Neural cell (in vitro differentiated cells): ENCODE measurements at regions not wholly inside any gene's neighbourhood (a gene's known extent, or its start where the extent isn't known, plus 50 kb on each side); places are given as distances from the start of the nearest gene placed in this dataset.

ENCODE experiments used
- H2AFZ ChIP-seq: fragments of 200-600, 300-800 bp; sonication (generic), shearing (Covaris generic); 2 replicates; pipeline ENCODE4 v1.6.0; 2014; ENCODE audit warnings: low read depth, mild to moderate bottlenecking, antibody characterized with exemption, low read length, moderate library complexity
- H3F3A ChIP-seq: fragments of 200-600 bp; shearing (Covaris generic); 2 replicates; pipeline ENCODE4 v1.6.1; 2016; ENCODE audit warnings: mild to moderate bottlenecking, moderate library complexity, mixed read lengths, antibody characterized with exemption, low read length; ENCODE audit not compliant: insufficient read depth, poor library complexity, severe bottlenecking
- H3K27ac ChIP-seq: fragments of 200-600, 300-800 bp; sonication (generic), shearing (Covaris generic); 2 replicates; pipeline ENCODE4 v1.5.1; 2014; ENCODE audit warnings: mild to moderate bottlenecking, low read length, moderate library complexity
- H3K27me3 ChIP-seq: fragments of 300-800, 200-600 bp; sonication (generic), shearing (Covaris generic); 2 replicates; pipeline ENCODE4 v1.6.0; 2014; ENCODE audit warnings: mild to moderate bottlenecking, low read depth, low read length, moderate library complexity; ENCODE audit not compliant: insufficient read depth
- H3K36me3 ChIP-seq: fragments of 300-800, 200-600 bp; sonication (generic), shearing (Covaris generic); 2 replicates; pipeline ENCODE4 v1.5.1; 2014; ENCODE audit warnings: mild to moderate bottlenecking, antibody characterized with exemption, low read length, moderate library complexity; ENCODE audit not compliant: insufficient read depth
- H3K4me2 ChIP-seq: fragments of 300-800, 200-600 bp; sonication (generic), shearing (Covaris generic); 2 replicates; pipeline ENCODE4 v1.6.0; 2014; ENCODE audit warnings: mild to moderate bottlenecking, low read length
- H3K4me3 ChIP-seq: fragments of 300-800, 200-600 bp; sonication (generic), shearing (Covaris generic); 2 replicates; pipeline ENCODE4 v1.5.1; 2014; ENCODE audit warnings: mild to moderate bottlenecking, low read length, moderate library complexity
- H3K79me2 ChIP-seq: fragments of 200-600 bp; shearing (Covaris generic); replicated peaks from 2 replicates; pipeline ENCODE4 v1.6.0; 2014; ENCODE audit warnings: mild to moderate bottlenecking, low read length, moderate library complexity; ENCODE audit not compliant: insufficient read depth
- H3K9ac ChIP-seq: fragments of 300-800, 200-600 bp; sonication (generic), shearing (Covaris generic); 2 replicates; pipeline ENCODE4 v1.6.1; 2016; ENCODE audit warnings: mild to moderate bottlenecking, low read length, mixed read lengths
- H3K9me2 ChIP-seq: fragments of 200-600 bp; shearing (Covaris generic); 2 replicates; pipeline ENCODE4 v1.6.1; 2016; ENCODE audit warnings: mild to moderate bottlenecking, low read length, mixed read lengths; ENCODE audit not compliant: insufficient read depth
- H3K9me3 ChIP-seq: fragments of 200-600, 300-800 bp; sonication (generic), shearing (Covaris generic); 2 replicates; pipeline ENCODE4 v1.6.1; 2016; ENCODE audit warnings: mild to moderate bottlenecking, mixed run types, low read length, moderate library complexity, mixed read lengths
- H4K20me1 ChIP-seq: fragments of 200-600 bp; shearing (Covaris generic); 2 replicates; pipeline ENCODE4 v1.6.1; 2016; ENCODE audit warnings: mild to moderate bottlenecking, mixed run types; ENCODE audit not compliant: insufficient read depth
- EP300 ChIP-seq: fragments of 450-650 bp; conservative IDR thresholded peaks from 2 replicates; pipeline ENCODE4 v1.6.1; 2014; ENCODE audit warnings: antibody characterized with exemption, mild to moderate bottlenecking, moderate library complexity; ENCODE audit not compliant: poor library complexity, severe bottlenecking
- EZH2 ChIP-seq: fragments of 200-600, 300-800 bp; shearing (Covaris generic), sonication (generic); IDR thresholded peaks from 2 replicates; pipeline ENCODE4 v1.6.1; 2014; ENCODE audit warnings: antibody characterized with exemption, low read length, borderline replicate concordance, mild to moderate bottlenecking; ENCODE audit not compliant: insufficient read depth, poor library complexity, severe bottlenecking
- MXI1 ChIP-seq: fragments of 450-650 bp; conservative IDR thresholded peaks from 2 replicates; pipeline ENCODE4 v1.6.1; 2014; ENCODE audit warnings: antibody characterized with exemption, mild to moderate bottlenecking; ENCODE audit not compliant: poor library complexity, severe bottlenecking
- POLR2AphosphoS5 ChIP-seq: IDR thresholded peaks from 2 replicates; pipeline ENCODE4 v1.6.1; 2012
- RAD21 ChIP-seq: fragments of 450-650 bp; conservative IDR thresholded peaks from 2 replicates; pipeline ENCODE4 v1.6.1; 2014; ENCODE audit warnings: antibody characterized with exemption, mild to moderate bottlenecking, moderate library complexity
- SMC3 ChIP-seq: fragments of 450-650 bp; conservative IDR thresholded peaks from 2 replicates; pipeline ENCODE4 v1.6.1; 2014; ENCODE audit warnings: antibody characterized with exemption, mild to moderate bottlenecking, moderate library complexity; ENCODE audit not compliant: poor library complexity
- TAF1 ChIP-seq: IDR thresholded peaks from 2 replicates; pipeline ENCODE4 v1.6.1; 2012; ENCODE audit warnings: low read depth
- TF ChIP-seq, protein P1 (sequence below): fragments of 450-650 bp; IDR thresholded peaks from 2 replicates; pipeline ENCODE4 v1.5.1; 2014; ENCODE audit warnings: antibody characterized with exemption, mild to moderate bottlenecking, moderate library complexity; ENCODE audit not compliant: poor library complexity, severe bottlenecking
- TF ChIP-seq, protein P2 (sequence below): IDR thresholded peaks from 2 replicates; pipeline ENCODE4 v1.6.1; 2012; ENCODE audit warnings: borderline replicate concordance

DNA sequence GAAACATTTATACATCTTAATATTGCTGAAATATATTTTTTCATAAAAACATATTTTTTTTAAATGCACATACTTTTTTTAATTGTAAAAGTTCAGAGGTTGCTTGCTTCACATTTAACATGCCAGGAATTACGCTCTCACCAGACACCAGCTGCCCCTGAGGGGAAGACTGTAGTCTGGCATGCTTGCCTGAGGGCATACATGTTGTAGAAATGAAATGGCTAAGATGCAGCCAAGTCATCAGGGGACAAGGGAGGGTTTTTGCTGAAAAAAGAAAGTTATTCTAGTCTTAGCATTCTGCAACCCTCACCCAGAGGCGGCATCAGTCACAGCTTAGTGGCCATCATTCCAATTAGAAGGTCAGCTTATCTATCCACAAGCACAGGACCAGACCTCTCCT, 426.7 kb upstream of the FTMT start:
- H2AFZ ChIP-seq: no peak overlapping the region
- TF ChIP-seq, protein P1, sequence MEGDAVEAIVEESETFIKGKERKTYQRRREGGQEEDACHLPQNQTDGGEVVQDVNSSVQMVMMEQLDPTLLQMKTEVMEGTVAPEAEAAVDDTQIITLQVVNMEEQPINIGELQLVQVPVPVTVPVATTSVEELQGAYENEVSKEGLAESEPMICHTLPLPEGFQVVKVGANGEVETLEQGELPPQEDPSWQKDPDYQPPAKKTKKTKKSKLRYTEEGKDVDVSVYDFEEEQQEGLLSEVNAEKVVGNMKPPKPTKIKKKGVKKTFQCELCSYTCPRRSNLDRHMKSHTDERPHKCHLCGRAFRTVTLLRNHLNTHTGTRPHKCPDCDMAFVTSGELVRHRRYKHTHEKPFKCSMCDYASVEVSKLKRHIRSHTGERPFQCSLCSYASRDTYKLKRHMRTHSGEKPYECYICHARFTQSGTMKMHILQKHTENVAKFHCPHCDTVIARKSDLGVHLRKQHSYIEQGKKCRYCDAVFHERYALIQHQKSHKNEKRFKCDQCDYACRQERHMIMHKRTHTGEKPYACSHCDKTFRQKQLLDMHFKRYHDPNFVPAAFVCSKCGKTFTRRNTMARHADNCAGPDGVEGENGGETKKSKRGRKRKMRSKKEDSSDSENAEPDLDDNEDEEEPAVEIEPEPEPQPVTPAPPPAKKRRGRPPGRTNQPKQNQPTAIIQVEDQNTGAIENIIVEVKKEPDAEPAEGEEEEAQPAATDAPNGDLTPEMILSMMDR: no peak
- H3K36me3 ChIP-seq: no peaks in the 10 kb centered on the region
- H4K20me1 ChIP-seq: no peaks in the 10 kb centered on the region
- H3K4me3 ChIP-seq: no peak overlapping the region
- H3K27me3 ChIP-seq: no peaks in the 10 kb centered on the region
- no peak overlapping the region for H3K9ac ChIP-seq
- no peak overlapping the region for H3K27ac ChIP-seq
- H3K4me2 ChIP-seq: no peak overlapping the region
- no peaks in the 10 kb centered on the region for H3K9me2 ChIP-seq
- no peaks in the 10 kb centered on the region for H3K9me3 ChIP-seq
- H3F3A ChIP-seq: no peaks in the 10 kb centered on the region
- H3K79me2 ChIP-seq: no peaks in the 10 kb centered on the region

DNA sequence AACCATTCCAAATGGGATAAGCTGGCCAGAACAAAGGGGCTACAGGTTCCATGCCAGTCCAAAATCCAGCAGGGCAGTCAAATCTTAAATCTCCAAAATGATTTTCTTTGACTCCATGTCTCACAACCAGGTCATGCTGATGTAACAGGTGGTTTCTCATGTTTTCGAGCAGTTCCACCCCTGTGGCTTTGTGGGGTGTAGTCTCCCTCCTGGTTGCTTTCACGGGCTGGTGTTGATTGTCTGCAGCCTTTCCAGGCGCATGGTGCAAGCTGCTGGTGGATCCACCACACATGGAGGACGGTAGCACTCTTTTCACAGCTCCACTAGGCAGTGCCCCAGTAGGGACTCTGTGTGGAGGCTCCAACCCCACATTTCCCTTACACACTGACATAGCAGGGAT, 425.5 kb upstream of the FTMT start:
- Histone ChIP-seq H3K9me2 (no peaks in the 10 kb centered on the region), H2AFZ (no peak overlapping the region), H3K27ac (no peak overlapping the region), H3K4me2 (no peak overlapping the region), H3K4me3 (no peak overlapping the region), H3K27me3 (no peaks in the 10 kb centered on the region), H3K9ac (no peak overlapping the region), H3K79me2 (no peaks in the 10 kb centered on the region), H4K20me1 (no peaks in the 10 kb centered on the region), H3K9me3 (no peaks in the 10 kb centered on the region), H3F3A (no peaks in the 10 kb centered on the region), H3K36me3 (no peaks in the 10 kb centered on the region)
- TF ChIP-seq EZH2 (no peak), TAF1 (no peak), MXI1 (no peak), RAD21 (no peak)
- TF ChIP-seq, protein P1: no peak
- TF ChIP-seq, protein P2, sequence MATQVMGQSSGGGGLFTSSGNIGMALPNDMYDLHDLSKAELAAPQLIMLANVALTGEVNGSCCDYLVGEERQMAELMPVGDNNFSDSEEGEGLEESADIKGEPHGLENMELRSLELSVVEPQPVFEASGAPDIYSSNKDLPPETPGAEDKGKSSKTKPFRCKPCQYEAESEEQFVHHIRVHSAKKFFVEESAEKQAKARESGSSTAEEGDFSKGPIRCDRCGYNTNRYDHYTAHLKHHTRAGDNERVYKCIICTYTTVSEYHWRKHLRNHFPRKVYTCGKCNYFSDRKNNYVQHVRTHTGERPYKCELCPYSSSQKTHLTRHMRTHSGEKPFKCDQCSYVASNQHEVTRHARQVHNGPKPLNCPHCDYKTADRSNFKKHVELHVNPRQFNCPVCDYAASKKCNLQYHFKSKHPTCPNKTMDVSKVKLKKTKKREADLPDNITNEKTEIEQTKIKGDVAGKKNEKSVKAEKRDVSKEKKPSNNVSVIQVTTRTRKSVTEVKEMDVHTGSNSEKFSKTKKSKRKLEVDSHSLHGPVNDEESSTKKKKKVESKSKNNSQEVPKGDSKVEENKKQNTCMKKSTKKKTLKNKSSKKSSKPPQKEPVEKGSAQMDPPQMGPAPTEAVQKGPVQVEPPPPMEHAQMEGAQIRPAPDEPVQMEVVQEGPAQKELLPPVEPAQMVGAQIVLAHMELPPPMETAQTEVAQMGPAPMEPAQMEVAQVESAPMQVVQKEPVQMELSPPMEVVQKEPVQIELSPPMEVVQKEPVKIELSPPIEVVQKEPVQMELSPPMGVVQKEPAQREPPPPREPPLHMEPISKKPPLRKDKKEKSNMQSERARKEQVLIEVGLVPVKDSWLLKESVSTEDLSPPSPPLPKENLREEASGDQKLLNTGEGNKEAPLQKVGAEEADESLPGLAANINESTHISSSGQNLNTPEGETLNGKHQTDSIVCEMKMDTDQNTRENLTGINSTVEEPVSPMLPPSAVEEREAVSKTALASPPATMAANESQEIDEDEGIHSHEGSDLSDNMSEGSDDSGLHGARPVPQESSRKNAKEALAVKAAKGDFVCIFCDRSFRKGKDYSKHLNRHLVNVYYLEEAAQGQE: no peak

DNA sequence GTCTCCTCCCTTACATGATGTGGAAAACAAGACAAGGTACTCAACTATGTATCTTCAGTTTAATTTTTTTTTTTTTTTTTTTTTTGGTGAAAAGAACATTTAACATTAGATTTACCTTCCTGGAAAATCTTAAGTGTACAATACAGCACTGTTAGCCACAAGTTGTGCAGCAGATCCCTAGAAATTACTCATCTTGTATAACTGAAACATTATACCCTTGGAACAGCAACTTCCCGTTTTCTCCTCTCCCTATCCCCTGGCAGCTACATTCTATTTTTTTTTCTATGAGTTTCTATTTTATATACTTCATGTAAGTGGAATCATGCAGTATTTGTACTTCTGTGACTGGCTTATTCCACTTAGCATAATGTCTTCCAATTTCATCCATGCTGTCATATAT, 421.9 kb upstream of the FTMT start:
- no peak overlapping the region for H3K9ac ChIP-seq
- no peak overlapping the region for H3K27ac ChIP-seq
- H3K36me3 ChIP-seq: no peaks in the 10 kb centered on the region
- H3K9me3 ChIP-seq: no peaks in the 10 kb centered on the region
- H3F3A ChIP-seq: no peaks in the 10 kb centered on the region
- H3K79me2 ChIP-seq: no peaks in the 10 kb centered on the region
- H2AFZ ChIP-seq: no peak overlapping the region
- H4K20me1 ChIP-seq: no peaks in the 10 kb centered on the region
- no peak overlapping the region for H3K4me3 ChIP-seq
- no peaks in the 10 kb centered on the region for H3K27me3 ChIP-seq
- no peak overlapping the region for H3K4me2 ChIP-seq
- no peaks in the 10 kb centered on the region for H3K9me2 ChIP-seq
- TF ChIP-seq RAD21 (no peak), MXI1 (no peak), EZH2 (no peak), SMC3 (no peak), EP300 (no peak), POLR2AphosphoS5 (no peak)
- TF ChIP-seq, protein P2: no peak
- TF ChIP-seq, protein P1: no peak
